ENCODE measurements at regions not wholly inside any gene's neighbourhood (a gene's known extent, or its start where the extent isn't known, plus 50 kb on each side); places are given as distances from the start of the nearest gene placed in this dataset.
"Not testable (repeated sequence)": the region's sequence is repeated elsewhere in the genome, so short reads cannot be mapped to it uniquely, and the experiment has no call there.

DNA sequence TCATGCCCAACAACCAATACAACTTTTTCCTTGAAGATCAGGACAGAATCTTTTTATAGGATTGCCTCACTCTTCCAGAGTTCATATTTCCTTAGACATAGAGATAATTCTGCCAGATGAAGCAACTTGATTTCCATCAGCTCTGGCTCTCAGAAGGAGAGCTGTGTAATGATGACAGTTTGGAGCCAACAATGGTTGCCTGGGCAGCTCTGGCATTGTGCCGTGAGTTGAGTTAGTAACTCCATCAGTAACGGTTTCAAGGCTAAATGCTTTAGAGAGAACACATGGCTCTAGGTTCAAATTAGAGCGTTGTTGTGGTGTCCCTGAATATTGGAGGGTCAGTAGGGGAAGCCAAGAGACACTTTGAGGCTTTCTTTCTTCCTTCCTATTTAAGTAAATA is 501.7 kb upstream of the SEL1L start:
- H3K36me3 Mint-ChIP-seq (ENCODE audit: unreplicated experiment) = no peaks in the 10 kb centered on the region
- H3K27me3 Mint-ChIP-seq (ENCODE audit: unreplicated experiment) = no peaks in the 10 kb centered on the region
- no peaks in the 10 kb centered on the region for H3K4me1 Mint-ChIP-seq (ENCODE audit: unreplicated experiment)
- peaks cover 21% of the 10 kb centered on the region for H3K9me3 Mint-ChIP-seq (ENCODE audit: unreplicated experiment)
- no peak overlapping the region for H3K4me3 Mint-ChIP-seq (ENCODE audit: unreplicated experiment)
- TF ChIP-seq, protein P1, sequence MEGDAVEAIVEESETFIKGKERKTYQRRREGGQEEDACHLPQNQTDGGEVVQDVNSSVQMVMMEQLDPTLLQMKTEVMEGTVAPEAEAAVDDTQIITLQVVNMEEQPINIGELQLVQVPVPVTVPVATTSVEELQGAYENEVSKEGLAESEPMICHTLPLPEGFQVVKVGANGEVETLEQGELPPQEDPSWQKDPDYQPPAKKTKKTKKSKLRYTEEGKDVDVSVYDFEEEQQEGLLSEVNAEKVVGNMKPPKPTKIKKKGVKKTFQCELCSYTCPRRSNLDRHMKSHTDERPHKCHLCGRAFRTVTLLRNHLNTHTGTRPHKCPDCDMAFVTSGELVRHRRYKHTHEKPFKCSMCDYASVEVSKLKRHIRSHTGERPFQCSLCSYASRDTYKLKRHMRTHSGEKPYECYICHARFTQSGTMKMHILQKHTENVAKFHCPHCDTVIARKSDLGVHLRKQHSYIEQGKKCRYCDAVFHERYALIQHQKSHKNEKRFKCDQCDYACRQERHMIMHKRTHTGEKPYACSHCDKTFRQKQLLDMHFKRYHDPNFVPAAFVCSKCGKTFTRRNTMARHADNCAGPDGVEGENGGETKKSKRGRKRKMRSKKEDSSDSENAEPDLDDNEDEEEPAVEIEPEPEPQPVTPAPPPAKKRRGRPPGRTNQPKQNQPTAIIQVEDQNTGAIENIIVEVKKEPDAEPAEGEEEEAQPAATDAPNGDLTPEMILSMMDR (IDR thresholded peaks at IDR 0.05) = no peak
- no peak for DNase-seq (ENCODE audit: extremely low spot score, unreplicated experiment)
- no peak overlapping the region for H3K27ac Mint-ChIP-seq (ENCODE audit: unreplicated experiment)

DNA sequence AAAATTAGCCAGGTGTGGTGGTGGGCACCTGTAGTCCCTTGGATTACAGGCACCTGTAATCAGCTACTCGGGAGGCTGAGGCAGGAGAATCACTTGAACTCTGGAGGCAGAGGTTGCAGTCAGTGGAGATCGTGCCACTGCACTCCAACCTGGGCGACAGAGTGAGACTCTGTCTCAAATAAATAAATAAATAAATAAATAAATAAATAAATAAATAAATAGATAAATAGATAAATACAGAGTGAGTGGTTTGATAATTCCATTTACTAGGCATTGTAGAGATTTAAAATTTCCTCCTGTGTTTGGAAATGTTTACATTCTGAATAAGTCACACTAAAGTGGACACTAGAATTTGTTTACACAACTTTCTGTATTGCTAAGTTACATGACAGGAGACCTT is 504.4 kb upstream of the SEL1L start:
- H3K27me3 Mint-ChIP-seq (ENCODE audit: unreplicated experiment); H3K36me3 Mint-ChIP-seq (ENCODE audit: unreplicated experiment); DNase-seq (ENCODE audit: extremely low spot score, unreplicated experiment); H3K4me3 Mint-ChIP-seq (ENCODE audit: unreplicated experiment); H3K4me1 Mint-ChIP-seq (ENCODE audit: unreplicated experiment); H3K27ac Mint-ChIP-seq (ENCODE audit: unreplicated experiment): not testable (repeated sequence)
- H3K9me3 Mint-ChIP-seq (ENCODE audit: unreplicated experiment) = peaks cover 22% of the 10 kb centered on the region

DNA sequence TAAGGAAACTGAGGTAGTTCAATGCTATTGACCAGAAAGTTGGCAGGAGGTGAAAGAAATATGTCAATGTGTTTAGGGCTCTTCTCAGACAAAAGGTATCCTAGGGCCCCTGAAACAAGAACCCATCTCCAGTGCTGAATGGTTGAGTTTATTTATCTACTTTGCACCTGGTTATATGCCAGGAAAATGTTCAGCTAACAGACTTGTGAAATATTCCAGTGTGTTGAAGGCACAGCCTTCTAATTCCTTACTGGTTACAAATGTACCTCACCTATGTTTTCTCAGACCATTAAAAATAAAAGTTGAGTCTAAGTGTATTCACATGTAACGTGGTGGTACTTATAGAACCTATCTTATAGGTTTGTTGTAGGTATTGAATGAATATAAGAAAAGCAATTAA is 511.7 kb upstream of the SEL1L start:
- Mint-ChIP-seq H3K36me3 (ENCODE audit: unreplicated experiment) (no peaks in the 10 kb centered on the region), H3K9me3 (ENCODE audit: unreplicated experiment) (peaks cover 31% of the 10 kb centered on the region), H3K4me1 (ENCODE audit: unreplicated experiment) (no peaks in the 10 kb centered on the region), H3K4me3 (ENCODE audit: unreplicated experiment) (no peak overlapping the region), H3K27ac (ENCODE audit: unreplicated experiment) (no peak overlapping the region), H3K27me3 (ENCODE audit: unreplicated experiment) (no peaks in the 10 kb centered on the region)
- DNase-seq (ENCODE audit: extremely low spot score, unreplicated experiment) = no peak
- TF ChIP-seq, protein P1 (IDR thresholded peaks at IDR 0.05) = no peak

DNA sequence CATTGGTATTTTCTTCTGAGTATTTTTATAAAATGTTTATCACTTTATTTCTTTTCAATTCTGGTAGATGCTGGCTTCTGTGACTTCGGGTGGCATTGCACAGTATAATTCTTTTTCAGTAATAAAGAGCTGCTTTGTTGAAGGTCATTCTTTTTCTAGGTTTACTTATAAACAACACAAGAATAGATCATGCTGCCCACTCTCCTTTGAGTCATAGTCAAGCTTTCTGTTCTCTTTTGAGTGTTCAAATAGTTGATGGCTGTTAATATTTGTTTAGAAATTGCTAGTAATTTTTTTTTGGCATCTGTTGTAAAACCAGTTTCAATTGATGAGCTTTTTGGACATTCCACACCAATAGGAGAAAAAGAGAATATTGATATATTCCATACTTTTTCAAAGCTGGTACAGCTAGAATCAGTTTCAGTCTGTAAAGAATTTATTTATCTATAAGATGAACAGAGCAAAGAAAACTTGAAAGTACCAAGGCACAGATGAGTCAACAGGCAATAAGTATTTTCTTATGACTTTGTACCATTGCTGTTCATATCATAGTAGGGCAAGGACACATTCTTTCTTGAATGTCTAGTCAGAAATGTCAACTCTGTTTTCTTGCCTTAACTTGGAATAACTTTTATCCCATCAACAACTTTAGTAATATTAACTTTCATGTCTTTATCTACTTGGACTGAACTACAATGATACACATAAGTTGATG is 513.0 kb upstream of the SEL1L start:
- H3K4me1 Mint-ChIP-seq (ENCODE audit: unreplicated experiment) = no peaks in the 10 kb centered on the region
- DNase-seq (ENCODE audit: extremely low spot score, unreplicated experiment) = no peak
- peaks cover 32% of the 10 kb centered on the region for H3K9me3 Mint-ChIP-seq (ENCODE audit: unreplicated experiment)
- no peaks in the 10 kb centered on the region for H3K36me3 Mint-ChIP-seq (ENCODE audit: unreplicated experiment)
- no peaks in the 10 kb centered on the region for H3K27me3 Mint-ChIP-seq (ENCODE audit: unreplicated experiment)
- no peak overlapping the region for H3K27ac Mint-ChIP-seq (ENCODE audit: unreplicated experiment)
- TF ChIP-seq, protein P1 (IDR thresholded peaks at IDR 0.05) = no peak
- no peak overlapping the region for H3K4me3 Mint-ChIP-seq (ENCODE audit: unreplicated experiment)

DNA sequence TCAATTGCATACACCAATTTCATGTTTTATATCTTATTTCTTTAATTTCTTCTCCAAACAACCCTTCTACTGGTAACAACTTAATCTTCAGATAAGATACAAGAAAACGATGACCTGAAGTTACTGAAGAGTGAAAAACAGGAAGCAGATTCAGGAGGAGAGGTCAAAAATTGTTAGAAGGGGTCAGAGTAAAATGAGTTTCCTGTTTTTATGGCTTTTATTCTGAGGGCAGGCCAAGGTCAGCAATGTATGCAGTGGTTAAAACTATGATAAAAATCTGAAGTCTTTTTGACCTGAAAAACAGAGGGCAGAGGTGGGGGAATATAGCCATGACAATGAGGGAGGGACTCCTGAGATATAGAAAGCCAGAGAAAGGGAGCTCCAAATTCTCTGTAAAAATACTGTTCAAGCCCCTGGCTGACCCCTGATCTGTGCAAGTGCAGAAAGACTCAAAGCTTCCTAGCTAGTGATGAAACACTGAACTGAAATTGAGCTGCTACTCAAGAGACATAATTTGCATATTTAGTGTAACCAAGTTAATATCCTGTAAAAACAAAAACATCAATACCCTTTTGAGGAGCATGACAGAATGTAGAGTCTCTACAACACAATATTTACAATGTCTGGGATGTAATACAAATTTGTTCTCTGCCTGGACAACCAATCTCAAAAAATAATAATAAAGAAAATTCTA is 514.3 kb upstream of the SEL1L start:
- Mint-ChIP-seq H3K4me1 (ENCODE audit: unreplicated experiment) (no peaks in the 10 kb centered on the region), H3K36me3 (ENCODE audit: unreplicated experiment) (no peaks in the 10 kb centered on the region), H3K27me3 (ENCODE audit: unreplicated experiment) (no peaks in the 10 kb centered on the region), H3K27ac (ENCODE audit: unreplicated experiment) (no peak overlapping the region), H3K9me3 (ENCODE audit: unreplicated experiment) (peaks cover 36% of the 10 kb centered on the region), H3K4me3 (ENCODE audit: unreplicated experiment) (no peak overlapping the region)
- TF ChIP-seq, protein P1 (IDR thresholded peaks at IDR 0.05) = no peak
- DNase-seq (ENCODE audit: extremely low spot score, unreplicated experiment) = no peak

Measured in osteocyte (in vitro differentiated cells).